Fibroblast of pulmonary artery (primary cell): ENCODE measurements at regions not wholly inside any gene's neighbourhood (a gene's known extent, or its start where the extent isn't known, plus 50 kb on each side); places are given as distances from the start of the nearest gene placed in this dataset.
A peak's percentile ranks its signal among the peaks of the same experiment; 100 is the strongest.

Source experiments
- DNase-seq: peaks from one replicate; pipeline ENCODE4 v3.0.0-alpha.2; 2010; ENCODE audit warnings: low read depth
- H3K4me3 ChIP-seq: replicated peaks from 2 replicates; pipeline ENCODE4 v1.5.1; 2011; ENCODE audit warnings: low read depth, mild to moderate bottlenecking, control low read depth, low read length, moderate library complexity
- TF ChIP-seq, protein P1 (sequence below): IDR thresholded peaks from 2 replicates; pipeline ENCODE4 v1.5.1; 2011; ENCODE audit warnings: mild to moderate bottlenecking, control low read depth, low read length, inconsistent platforms; ENCODE audit errors: missing control alignments

DNA sequence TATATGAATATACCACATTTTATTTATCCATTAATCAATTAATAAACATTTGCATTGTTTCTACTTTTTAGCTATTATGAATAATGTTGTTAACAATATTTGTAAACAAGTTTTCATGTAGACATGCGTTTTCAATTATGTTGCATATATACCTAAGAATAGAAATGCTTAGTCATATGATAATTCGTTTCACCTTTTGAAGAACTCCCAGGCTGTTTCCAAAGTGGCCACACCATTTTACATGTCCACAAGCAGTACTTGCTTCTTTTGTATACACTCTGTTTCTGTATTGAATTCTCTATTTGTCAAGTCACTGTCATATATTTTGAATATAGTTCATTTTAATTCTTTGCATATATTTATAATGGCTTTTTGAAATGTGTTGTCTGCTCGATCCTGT lies 206.9 kb upstream of the ZBTB20 start:
- DNase-seq = no peak
- TF ChIP-seq, protein P1, sequence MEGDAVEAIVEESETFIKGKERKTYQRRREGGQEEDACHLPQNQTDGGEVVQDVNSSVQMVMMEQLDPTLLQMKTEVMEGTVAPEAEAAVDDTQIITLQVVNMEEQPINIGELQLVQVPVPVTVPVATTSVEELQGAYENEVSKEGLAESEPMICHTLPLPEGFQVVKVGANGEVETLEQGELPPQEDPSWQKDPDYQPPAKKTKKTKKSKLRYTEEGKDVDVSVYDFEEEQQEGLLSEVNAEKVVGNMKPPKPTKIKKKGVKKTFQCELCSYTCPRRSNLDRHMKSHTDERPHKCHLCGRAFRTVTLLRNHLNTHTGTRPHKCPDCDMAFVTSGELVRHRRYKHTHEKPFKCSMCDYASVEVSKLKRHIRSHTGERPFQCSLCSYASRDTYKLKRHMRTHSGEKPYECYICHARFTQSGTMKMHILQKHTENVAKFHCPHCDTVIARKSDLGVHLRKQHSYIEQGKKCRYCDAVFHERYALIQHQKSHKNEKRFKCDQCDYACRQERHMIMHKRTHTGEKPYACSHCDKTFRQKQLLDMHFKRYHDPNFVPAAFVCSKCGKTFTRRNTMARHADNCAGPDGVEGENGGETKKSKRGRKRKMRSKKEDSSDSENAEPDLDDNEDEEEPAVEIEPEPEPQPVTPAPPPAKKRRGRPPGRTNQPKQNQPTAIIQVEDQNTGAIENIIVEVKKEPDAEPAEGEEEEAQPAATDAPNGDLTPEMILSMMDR = no peak
- no peak overlapping the region for H3K4me3 ChIP-seq

DNA sequence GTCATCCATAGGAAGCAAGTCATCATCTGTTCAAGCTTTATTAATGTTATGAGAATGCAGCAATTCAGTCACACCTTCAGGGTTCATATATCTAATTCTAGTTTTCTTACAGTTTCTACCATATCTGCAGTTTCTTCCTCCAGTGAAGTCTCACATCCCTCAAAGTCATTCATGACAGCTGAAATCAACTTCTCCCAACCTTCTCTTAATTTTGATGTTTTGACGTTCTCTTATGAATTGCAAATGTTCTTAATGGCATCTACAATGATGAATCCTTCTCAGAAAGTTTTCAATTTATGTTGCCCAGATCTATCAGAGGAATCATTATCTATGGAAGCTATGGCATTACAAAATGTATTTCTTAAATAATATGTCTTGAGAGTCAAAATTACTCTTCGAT lies 210.4 kb upstream of the ZBTB20 start:
- TF ChIP-seq, protein P1 = no peak
- no peak for DNase-seq
- no peak overlapping the region for H3K4me3 ChIP-seq

DNA sequence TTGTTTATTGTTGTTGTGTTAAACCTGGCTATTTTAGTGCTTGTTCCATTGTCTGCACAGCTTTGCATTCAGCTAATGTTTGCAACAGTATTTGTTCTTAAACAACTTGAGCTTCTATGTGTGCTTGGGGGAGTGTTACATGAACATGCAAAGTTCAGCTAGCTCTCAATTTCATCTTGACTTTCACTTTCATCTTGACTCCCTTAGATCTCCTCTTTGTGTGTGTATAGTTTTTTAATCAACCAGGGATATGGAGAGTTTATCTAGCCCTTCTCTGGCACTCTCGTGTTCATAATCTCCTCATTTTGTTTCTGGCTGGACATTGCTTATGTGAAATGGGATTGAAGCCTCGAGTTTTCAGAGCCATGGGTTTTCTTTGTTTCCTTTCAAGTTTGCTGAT lies 212.4 kb upstream of the ZBTB20 start:
- H3K4me3 ChIP-seq = peak overlapping the region; percentile 8
- TF ChIP-seq, protein P1 = no peak
- DNase-seq = peak; percentile 30

DNA sequence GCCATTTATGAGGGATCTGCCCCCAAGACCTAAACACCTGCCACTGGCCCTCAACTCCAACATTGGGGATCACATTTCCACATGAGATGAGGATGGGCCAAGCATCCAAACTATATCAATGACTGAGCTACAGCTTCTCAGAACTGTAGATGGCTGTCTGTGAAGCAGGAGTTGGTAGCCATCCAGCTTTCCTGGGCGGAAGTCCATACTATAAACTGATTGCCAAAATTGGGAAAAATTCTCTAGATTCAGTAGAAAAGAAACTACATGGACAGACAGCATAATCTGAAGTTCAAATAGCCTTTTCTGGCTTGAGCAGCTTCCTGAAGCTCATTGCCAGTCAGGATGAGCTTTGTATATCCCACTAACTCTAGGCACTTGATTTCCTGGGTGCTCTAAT lies 214.7 kb upstream of the ZBTB20 start:
- TF ChIP-seq, protein P1 = no peak
- DNase-seq = peak; percentile 25
- no peak overlapping the region for H3K4me3 ChIP-seq

DNA sequence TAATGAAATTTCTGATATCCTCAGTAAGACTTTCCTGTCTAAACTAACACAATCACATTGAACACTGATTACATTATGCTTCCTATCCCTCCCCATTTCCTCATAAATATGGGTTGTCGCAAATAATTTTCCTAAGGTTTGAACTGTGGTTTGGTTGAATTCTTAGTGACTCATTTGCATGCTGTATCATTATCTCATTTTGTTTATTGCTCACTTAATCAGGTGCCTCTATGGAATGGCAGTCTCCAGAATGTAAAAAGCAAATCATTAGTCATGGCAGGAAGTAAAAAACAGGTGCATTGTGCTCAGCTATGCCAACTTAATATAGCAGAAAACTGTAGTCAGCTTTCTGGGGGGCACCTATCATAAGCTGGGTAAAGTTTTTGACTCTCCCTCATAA lies 216.0 kb upstream of the ZBTB20 start:
- DNase-seq = no peak
- TF ChIP-seq, protein P1 = no peak

DNA sequence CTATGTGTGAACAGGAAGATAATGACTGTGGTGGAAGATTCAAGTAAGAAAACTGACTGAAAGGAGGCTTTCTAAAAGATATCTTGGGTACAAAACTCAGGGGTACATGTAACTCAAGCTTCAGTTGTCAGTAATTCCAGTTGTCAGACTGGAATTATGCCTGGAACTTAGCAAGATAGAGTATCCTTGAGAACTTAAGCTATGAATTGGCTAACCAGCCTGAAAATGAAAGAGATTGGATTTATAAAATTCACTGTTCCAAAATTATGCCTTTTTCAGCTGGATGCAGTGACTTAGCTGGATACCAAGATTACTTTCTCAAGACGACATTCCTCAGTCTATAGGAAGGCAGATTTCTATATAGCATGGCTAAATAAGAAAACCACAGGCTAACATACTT lies 221.9 kb upstream of the ZBTB20 start:
- TF ChIP-seq, protein P1 = no peak
- H3K4me3 ChIP-seq = no peak overlapping the region
- no peak for DNase-seq

More for the DNA sequence above, 216.0 kb upstream of the ZBTB20 start:
- H3K4me3 ChIP-seq = no peak overlapping the region

DNA sequence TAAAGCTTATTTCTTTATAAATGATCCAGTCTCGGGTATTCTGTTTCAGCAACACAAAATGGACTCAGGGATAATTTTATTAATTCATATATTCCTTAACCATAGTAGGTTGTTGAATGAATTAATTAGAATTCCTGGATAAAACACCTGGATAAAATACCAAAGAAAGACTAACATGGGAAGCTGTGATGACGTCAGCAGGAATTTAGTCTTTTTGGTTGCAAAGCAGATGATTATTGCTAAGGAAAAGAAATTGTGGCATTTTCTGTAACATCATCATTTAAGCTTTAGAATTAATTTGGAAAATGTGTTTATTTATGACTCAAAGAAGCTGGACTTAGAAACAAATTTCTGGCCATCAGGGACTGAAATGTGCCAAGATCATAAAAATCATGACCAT lies 228.3 kb upstream of the ZBTB20 start:
- H3K4me3 ChIP-seq = no peak overlapping the region
- TF ChIP-seq, protein P1 = no peak
- DNase-seq = no peak
